ENCODE measurements at regions not wholly inside any gene's neighbourhood (a gene's known extent, or its start where the extent isn't known, plus 50 kb on each side); places are given as distances from the start of the nearest gene placed in this dataset.

DNA sequence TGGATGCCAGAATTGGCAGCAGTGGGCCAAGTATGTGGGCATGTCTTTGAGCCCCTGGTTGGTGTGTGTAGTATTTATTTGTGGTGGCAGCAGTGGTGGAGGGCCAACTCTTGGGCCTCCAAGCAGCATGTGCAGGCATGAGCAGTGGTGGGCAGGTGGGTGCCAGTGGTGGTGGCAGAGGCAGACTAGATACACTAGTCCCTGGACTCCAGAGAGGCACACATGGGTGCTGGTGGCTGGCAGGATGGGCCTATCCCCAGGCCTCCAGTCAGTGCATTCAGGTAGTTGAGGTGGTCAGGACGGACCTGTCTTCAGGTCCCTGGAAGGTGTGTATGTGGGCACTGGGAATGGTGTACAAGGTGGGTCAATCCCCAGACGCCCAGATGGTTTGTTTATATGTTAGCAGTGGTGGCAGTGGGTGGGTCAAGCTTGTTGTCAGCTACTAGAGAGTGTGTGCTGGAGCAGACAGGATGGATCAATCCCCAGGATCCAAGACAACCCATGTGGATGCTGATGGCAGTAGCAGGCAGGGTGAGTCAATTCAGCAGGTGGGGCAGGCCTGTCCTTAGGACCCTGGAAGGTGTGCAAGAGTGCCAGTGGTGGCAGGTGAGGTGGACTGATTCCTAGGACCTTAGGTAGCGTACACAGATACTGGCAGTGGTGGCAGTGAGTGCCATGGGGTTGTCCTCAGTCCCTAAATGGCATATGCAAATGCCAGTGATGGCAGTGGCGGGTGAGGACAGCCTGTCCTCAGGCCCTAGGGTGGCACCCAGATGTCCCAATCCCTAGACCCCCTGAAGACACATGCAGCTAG, 294.3 kb downstream of the RPS24 start:
- Histone ChIP-seq H3K4me1 (no peaks in the 10 kb centered on the region), H3K36me3 (ENCODE audit: low read depth, missing control alignments) (no peaks in the 10 kb centered on the region), H3K4me3 (no peak overlapping the region), H3K27me3 (no peaks in the 10 kb centered on the region), H3K9me3 (no peaks in the 10 kb centered on the region), H3K27ac (no peak overlapping the region)
- WGBS, 2 donors = 92 to 100% methylated on average over 2 to 4 of the region's 4 CpGs
- DNase-seq = no peak
- TF ChIP-seq POLR2A (IDR thresholded peaks at IDR 0.05) = no peak
- TF ChIP-seq, protein P1, sequence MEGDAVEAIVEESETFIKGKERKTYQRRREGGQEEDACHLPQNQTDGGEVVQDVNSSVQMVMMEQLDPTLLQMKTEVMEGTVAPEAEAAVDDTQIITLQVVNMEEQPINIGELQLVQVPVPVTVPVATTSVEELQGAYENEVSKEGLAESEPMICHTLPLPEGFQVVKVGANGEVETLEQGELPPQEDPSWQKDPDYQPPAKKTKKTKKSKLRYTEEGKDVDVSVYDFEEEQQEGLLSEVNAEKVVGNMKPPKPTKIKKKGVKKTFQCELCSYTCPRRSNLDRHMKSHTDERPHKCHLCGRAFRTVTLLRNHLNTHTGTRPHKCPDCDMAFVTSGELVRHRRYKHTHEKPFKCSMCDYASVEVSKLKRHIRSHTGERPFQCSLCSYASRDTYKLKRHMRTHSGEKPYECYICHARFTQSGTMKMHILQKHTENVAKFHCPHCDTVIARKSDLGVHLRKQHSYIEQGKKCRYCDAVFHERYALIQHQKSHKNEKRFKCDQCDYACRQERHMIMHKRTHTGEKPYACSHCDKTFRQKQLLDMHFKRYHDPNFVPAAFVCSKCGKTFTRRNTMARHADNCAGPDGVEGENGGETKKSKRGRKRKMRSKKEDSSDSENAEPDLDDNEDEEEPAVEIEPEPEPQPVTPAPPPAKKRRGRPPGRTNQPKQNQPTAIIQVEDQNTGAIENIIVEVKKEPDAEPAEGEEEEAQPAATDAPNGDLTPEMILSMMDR (IDR thresholded peaks at IDR 0.05) = no peak
- intact Hi-C loops (cut with DNase I; ENCODE audit: low total_unique reads) = no loop called here

DNA sequence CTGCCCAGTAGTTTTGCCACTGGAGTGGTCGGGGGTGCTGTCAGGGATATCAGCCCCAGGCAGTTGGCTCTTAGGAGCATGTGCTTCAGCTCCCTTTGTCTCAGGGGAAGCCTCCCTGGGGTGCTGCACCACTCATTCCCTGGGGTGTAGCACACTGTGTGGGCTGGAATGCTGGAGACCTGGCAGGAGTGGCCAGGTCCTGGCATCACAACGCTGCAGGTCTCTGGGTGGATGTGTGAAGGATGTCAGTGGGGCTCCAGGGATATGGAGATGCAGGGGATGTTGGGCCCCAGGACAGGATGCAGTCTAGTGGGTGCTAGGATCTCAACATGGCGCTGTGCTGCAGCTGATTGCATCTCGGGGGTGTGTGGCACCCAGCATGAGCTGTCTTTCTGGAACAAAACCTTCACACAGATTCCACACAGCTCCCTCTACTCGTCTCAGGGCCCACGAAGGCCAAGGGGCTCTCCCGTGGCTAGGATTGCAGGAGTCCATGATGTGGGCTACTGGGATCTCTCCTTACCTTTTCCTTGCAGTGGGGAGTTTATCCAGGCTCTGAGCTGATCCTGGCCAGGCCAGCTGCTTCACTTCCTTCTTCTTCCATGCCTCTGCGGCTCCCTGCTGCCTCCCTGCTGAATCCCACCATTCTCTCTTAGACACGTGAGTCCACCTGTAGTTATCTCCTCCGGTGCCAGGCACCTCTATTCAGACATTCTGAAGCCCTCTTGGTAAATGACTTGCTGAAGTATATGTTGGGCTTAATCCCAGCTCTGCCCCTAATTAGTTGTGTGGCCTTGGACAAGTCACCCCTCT, 295.1 kb downstream of the RPS24 start:
- intact Hi-C loops (cut with DNase I; ENCODE audit: low total_unique reads) = no loop called here

DNA sequence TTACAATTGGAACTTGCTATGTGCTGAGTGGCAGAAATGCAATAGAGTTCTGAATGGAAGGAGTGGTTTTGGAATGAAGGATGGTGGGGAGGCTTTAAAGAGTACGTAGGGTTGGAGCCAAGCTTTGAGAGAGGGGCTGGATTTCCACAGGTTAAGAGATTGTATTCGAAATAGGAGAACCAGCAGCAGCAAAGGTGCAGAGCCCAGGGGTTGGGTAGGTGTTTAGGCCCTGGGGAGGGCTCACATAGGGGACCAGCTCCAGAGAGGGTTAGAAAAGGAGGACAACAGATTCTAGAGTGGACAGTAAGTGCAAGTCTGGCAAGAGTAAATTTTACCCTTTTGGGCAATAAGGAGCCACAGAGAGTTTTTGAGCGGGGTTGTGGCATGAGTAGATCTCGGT, 297.2 kb downstream of the RPS24 start:
- no peak for TF ChIP-seq POLR2A (IDR thresholded peaks at IDR 0.05)
- TF ChIP-seq, protein P1 (IDR thresholded peaks at IDR 0.05) = no peak
- no peak for DNase-seq
- H3K9me3 ChIP-seq = no peaks in the 10 kb centered on the region
- no peak overlapping the region for H3K27ac ChIP-seq
- no peaks in the 10 kb centered on the region for H3K36me3 ChIP-seq (ENCODE audit: low read depth, missing control alignments)
- no peaks in the 10 kb centered on the region for H3K27me3 ChIP-seq
- no peaks in the 10 kb centered on the region for H3K4me1 ChIP-seq
- intact Hi-C loops (cut with DNase I; ENCODE audit: low total_unique reads) = no loop called here
- H3K4me3 ChIP-seq = no peak overlapping the region
- WGBS, 2 donors = 89 to 93% methylated on average over 4 of the region's 4 CpGs

More for the DNA sequence above, 295.1 kb downstream of the RPS24 start:
- Histone ChIP-seq H3K4me3 (no peak overlapping the region), H3K27ac (no peak overlapping the region), H3K27me3 (no peaks in the 10 kb centered on the region), H3K36me3 (ENCODE audit: low read depth, missing control alignments) (no peaks in the 10 kb centered on the region), H3K4me1 (no peaks in the 10 kb centered on the region), H3K9me3 (no peaks in the 10 kb centered on the region)
- no peak for DNase-seq
- WGBS, 2 donors = 90 to 92% methylated on average over 9 to 10 of the region's 10 CpGs
- TF ChIP-seq, protein P1 (IDR thresholded peaks at IDR 0.05) = no peak
- TF ChIP-seq POLR2A (IDR thresholded peaks at IDR 0.05) = no peak

DNA sequence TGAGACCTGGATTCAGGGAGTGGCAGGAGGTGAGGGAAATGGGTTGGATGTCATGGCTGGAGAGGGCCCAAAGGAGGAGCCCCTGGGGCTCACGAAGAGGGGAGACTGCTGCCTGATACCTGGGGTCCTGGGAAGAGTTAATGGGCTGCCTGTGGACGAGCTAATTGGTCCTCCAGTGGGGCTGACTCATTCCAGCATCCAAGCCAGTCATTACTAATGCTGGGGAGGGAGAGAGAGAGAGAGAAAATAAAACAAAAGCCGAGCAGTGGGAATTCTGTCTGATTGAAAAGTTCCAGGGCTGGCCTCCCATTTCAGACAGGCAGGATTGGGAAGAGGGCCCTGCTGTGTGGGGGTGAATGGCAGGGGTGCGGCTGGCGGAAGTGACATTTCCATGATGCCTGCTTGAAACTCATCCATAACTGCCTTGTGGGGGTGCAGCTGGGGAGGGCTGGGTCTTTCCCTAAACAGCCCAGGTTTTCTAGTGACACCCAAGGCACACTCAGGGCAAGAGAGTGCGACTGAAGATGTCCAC, 297.8 kb downstream of the RPS24 start:
- no peaks in the 10 kb centered on the region for H3K4me1 ChIP-seq
- H3K27ac ChIP-seq = no peak overlapping the region
- WGBS, 2 donors = 82 to 87% methylated on average over 6 of the region's 6 CpGs
- no peaks in the 10 kb centered on the region for H3K9me3 ChIP-seq
- no peak for DNase-seq
- no peak overlapping the region for H3K4me3 ChIP-seq
- intact Hi-C loops (cut with DNase I; ENCODE audit: low total_unique reads) = no loop called here
- no peak for TF ChIP-seq POLR2A (IDR thresholded peaks at IDR 0.05)
- TF ChIP-seq, protein P1 (IDR thresholded peaks at IDR 0.05) = no peak
- no peaks in the 10 kb centered on the region for H3K36me3 ChIP-seq (ENCODE audit: low read depth, missing control alignments)
- no peaks in the 10 kb centered on the region for H3K27me3 ChIP-seq

Data from testis (tissue), 2 donors.